GM12865 (cell line): ENCODE measurements at regions not wholly inside any gene's neighbourhood (a gene's known extent, or its start where the extent isn't known, plus 50 kb on each side); places are given as distances from the start of the nearest gene placed in this dataset.

ENCODE experiments used
- DNase-seq: peaks from one replicate; pipeline ENCODE4 v3.0.0; 2010; ENCODE audit warnings: low read depth
- H3K4me3 ChIP-seq: 2 replicates; pipeline ENCODE4 v1.5.1; 2011; ENCODE audit warnings: mild to moderate bottlenecking, low read depth, low read length, control low read depth
- CTCF ChIP-seq: IDR thresholded peaks from 2 replicates; pipeline ENCODE4 v1.5.1; 2011; ENCODE audit warnings: low read length, control low read depth, low read depth, inconsistent platforms; ENCODE audit not compliant: insufficient read depth; ENCODE audit errors: missing control alignments

- no peak overlapping the region for H3K4me3 ChIP-seq
- no peak for DNase-seq
- TF ChIP-seq CTCF = no peak
Measured at GRCh38 chr4:79210636-79211049, 115.2 kb downstream of the NAA11 start.

- DNase-seq = no peak
- H3K4me3 ChIP-seq = no peak overlapping the region
- no peak for TF ChIP-seq CTCF
Measured at GRCh38 chr4:79209822-79210635, 115.8 kb downstream of the NAA11 start.

GRCh38 chr4:79209081-79209480 lies 116.8 kb downstream of the NAA11 start:
- H3K4me3 ChIP-seq = no peak overlapping the region
- DNase-seq = no peak
- no peak for TF ChIP-seq CTCF

- DNase-seq = no peak
- no peak for TF ChIP-seq CTCF
- no peak overlapping the region for H3K4me3 ChIP-seq
Measured at GRCh38 chr4:79207281-79207680, 118.6 kb downstream of the NAA11 start.

GRCh38 chr4:79206660-79207059 lies 119.2 kb downstream of the NAA11 start:
- no peak for TF ChIP-seq CTCF
- no peak for DNase-seq
- H3K4me3 ChIP-seq = no peak overlapping the region

GRCh38 chr4:79205121-79205520 lies 120.7 kb downstream of the NAA11 start:
- H3K4me3 ChIP-seq = no peak overlapping the region
- TF ChIP-seq CTCF = no peak

GRCh38 chr4:79201971-79202370 lies 123.9 kb downstream of the NAA11 start:
- no peak for TF ChIP-seq CTCF

More at GRCh38 chr4:79205121-79205520, 120.7 kb downstream of the NAA11 start:
- DNase-seq = no peak

More at GRCh38 chr4:79201971-79202370, 123.9 kb downstream of the NAA11 start:
- H3K4me3 ChIP-seq = no peak overlapping the region
- DNase-seq = no peak
